HG03457 (cell line): ENCODE measurements at regions not wholly inside any gene's neighbourhood (a gene's known extent, or its start where the extent isn't known, plus 50 kb on each side); places are given as distances from the start of the nearest gene placed in this dataset.

Source experiments
- ATAC-seq: cut with Tn5 transposase; IDR thresholded peaks from one replicate; pipeline ENCODE4 v1.9.1; 2021; ENCODE audit warnings: moderate number of reproducible peaks; ENCODE audit not compliant: unreplicated experiment

- no peak for ATAC-seq
Measured at GRCh38 chr13:37944081-37944868, 74.7 kb upstream of the TRPC4 start.

DNA sequence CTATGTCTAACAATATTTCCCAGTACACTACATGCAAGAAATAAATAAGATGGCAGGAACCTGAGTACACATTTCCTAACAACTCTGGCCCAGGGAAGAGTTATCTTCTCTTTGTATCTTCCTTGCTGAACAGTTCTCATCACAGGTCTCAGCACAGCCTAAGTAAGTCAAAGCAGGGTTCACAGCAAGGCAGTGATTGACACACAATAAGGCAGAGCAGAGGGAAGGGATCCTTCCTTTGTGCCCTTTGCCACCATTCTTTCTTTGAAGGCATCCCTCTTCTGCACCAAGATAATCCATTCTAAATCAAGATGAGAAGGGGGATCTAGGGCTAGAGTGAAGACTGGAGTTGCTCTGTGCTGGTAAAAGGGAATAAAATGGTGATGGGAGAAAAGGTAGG is 73.4 kb upstream of the TRPC4 start:
- ATAC-seq, result no peak

DNA sequence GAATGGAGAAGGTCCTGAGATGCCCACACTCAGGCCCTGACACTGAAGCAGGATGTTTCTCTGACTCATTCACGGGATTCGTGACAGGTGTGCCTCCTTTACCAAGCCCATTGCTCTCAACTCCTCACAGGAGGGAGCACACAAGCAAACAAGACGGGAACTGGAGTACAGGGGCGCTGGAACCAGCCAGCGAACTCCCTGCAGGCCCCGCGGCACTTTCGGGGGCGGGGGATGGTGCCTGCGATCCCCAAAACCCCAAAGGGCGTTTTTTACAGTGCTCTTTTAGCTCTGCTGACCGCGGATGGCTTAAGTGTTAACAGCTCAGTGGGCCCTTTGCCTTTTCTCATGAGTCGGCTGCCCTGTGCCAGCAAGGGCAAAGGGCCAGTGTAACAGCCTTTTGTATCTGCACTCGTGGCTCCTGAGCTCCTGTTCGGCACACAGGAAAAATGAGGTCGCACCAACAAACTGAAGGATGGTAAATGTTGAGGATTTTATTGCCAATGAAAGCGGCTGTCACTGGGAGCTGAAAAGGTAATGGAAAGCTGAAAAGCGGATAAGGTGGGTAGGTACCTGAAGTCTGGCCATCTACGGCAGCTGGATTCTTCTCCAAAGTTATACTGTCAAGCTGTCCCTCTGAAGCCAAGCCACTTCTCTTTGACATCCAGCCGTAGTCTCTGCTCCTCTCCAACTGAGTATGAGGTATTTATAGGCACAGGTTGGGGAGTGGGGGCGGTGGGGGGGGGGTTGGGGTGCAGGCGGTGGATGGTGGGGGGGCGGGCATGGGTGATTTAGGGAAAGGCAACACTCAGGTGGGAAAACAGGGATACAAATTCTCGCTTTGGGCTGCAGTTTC is 65.0 kb upstream of the TRPC4 start:
- ATAC-seq, result no peak

GRCh38 chr13:37929308-37929707 is 59.7 kb upstream of the TRPC4 start:
- ATAC-seq, result no peak

GRCh38 chr13:37927561-37927960 is 58.0 kb upstream of the TRPC4 start:
- ATAC-seq, result no peak

GRCh38 chr13:37925878-37926473 is 56.4 kb upstream of the TRPC4 start:
- ATAC-seq, result no peak

GRCh38 chr13:37923236-37923635 is 53.7 kb upstream of the TRPC4 start:
- ATAC-seq, result no peak

GRCh38 chr13:37919329-37919880 is 49.8 kb upstream of the TRPC4 start:
- no peak for ATAC-seq
